GM21619 (cell line): ENCODE measurements at regions not wholly inside any gene's neighbourhood (a gene's known extent, or its start where the extent isn't known, plus 50 kb on each side); places are given as distances from the start of the nearest gene placed in this dataset.
"Not testable (repeated sequence)": the region's sequence is repeated elsewhere in the genome, so short reads cannot be mapped to it uniquely, and the experiment has no call there.

Source experiments
- ATAC-seq: cut with Tn5 transposase; IDR thresholded peaks from one replicate; pipeline ENCODE4 v1.9.1; 2021; ENCODE audit not compliant: unreplicated experiment

DNA sequence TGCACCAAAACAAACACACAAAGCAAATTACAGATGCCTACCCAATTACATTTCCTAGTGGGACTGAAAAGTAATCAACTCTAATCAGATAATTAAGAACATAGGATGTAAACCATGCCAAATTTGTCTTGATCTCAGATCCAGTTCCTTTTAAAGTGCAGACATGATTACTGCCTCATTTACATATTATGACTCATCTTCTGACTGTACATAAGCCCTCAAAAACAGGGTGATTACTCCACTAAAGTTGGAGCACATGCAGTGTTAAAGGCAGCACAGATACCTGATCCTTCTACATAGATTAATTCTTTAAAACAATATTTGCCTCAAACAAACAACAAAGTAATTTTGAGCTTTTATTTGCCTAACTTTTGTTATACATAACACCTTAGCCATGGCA is 337.2 kb downstream of the RPS29 start:
- no peak for ATAC-seq

DNA sequence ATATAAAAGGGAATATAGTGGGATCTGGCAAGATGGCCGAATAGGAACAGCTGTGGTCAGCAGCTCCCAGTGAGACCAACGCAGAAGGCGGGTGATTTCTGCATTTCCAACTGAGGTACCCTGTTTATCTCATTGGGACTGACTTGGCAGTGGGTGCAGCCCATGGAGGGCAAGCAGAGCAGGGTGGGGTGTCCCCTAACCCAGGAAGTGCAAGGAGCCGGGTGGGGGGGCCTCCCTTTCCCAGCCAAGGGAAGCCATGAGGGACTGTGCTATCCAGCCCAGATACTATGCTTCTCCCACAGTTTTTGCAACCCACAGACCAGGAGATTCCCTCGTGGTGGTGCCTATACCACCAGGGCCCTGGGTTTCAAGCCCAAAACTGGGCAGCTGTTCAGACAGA is 342.4 kb downstream of the RPS29 start:
- ATAC-seq, result not testable (repeated sequence)

GRCh38 chr14:49240383-49240782 is 345.8 kb downstream of the RPS29 start:
- ATAC-seq, result no peak

DNA sequence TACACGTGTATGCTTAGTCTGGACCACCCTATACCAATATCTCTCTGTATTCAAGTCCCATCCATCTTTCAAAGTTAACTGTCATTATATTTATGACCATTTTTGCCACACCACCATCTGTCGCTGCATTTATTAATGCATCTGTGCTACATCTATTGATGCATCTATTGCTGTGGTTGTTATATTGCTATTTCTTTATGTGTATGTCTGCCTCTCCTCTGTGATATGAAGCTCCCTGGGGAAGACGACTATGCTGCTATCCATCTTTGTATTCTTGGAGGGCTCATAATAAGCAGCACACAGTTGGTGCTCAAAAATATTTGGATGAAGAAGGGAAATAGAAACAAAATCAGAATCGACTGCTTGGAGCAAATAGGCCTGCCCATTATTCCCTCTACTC is 357.6 kb downstream of the RPS29 start:
- ATAC-seq, result no peak

GRCh38 chr14:49221316-49221715 is 364.9 kb downstream of the RPS29 start:
- no peak for ATAC-seq

GRCh38 chr14:49220492-49220891 is 365.7 kb downstream of the RPS29 start:
- no peak for ATAC-seq

- ATAC-seq, result no peak
Measured at GRCh38 chr14:49218436-49219092, 367.6 kb downstream of the RPS29 start.

- ATAC-seq, result no peak
Measured at GRCh38 chr14:49212721-49213120, 373.5 kb downstream of the RPS29 start.

- ATAC-seq, result no peak
Measured at GRCh38 chr14:49209416-49209815, 376.8 kb downstream of the RPS29 start.

DNA sequence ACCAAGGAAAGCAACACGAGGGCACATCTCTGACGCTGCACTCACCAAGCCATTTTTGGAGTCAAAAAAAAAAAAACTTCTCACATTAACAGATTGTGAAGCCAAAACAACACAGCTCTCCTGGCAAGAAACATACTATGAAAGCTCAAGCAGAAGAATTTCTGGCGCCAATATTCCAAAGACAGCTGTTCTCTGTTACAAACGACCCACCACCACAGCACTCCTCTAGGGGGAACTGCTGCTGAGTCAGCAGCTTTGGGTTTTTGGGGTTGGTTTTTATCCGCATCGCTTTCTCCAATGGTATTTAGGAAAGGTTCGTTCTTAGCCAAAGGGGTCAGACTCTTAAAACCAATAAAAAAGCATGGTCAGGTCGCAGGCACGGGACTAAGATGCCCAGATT is 379.4 kb downstream of the RPS29 start:
- no peak for ATAC-seq

- ATAC-seq, result no peak
Measured at GRCh38 chr14:49203676-49204075, 382.5 kb downstream of the RPS29 start.

DNA sequence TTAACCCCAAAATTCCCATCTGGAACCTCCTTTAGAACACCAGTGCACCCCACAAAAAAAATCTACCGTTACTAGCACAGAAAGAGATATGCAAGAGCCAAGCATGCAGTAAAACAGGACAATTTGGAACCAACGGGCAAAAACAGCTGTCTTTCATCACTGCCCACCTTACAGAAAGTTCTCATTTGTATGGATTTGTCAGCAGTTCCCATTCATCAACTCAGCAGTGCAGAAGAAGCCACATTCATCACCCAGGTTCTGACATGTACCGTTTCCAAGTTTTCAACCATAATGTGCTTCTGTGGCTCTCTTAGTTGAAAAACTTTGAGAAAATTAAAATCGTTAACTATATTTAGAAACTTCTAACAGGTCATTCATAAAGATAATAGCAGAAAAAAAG is 387.0 kb downstream of the RPS29 start:
- ATAC-seq, result no peak

GRCh38 chr14:49196327-49196726 is 389.9 kb downstream of the RPS29 start:
- ATAC-seq, result no peak

DNA sequence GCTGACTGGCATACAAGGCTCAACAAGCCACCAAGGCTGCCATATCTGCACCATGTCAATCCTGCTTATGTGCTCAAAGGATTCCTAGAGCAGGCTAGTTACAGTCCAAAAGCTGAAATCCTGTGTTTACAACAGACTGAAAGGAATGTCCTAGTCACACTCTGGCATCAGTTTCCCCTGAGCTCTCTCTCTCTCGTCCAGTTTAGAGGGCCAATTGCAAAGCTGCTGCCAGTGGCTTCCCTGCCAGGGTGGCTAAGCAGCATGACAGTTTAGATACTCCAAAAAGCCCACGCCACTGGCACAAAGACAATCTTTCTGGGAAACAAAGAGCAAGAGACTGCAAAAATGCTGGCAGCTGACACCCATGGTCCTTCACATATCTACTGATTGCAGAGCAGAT is 392.1 kb downstream of the RPS29 start:
- ATAC-seq, result no peak

DNA sequence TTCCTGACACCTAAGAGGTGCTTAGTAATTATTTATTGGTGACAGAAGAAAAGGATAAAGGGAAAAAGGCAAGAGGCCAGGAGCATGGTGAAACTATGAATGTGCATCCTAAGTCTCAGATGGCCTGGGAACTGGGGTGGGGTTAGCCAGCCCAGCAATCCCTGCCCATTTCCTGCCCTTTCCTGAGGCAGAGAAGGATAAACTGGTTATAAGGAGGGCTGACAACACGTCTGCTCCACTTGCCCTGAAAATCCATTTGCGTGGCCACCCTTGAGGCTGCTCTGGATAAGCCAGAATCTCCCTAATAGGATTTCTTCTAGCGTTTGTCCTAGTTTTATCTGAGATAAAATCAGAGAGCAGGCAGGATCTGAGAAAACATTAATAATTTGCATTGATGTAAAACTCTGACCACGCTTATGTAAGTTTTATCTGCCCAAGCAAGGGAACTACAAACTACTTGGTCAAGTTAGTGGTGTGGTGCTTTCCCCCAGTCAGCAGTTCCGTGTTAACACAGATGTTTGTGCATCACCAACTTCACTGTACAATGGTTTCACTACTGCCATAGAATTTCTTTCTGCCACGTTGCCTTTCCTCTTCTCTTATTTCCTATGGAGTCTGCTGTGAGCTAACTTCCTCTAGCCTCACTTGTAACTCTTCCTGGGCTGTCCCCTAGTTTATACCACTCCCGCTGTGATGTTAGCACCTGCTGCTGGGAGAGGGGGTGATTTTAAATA is 392.7 kb downstream of the RPS29 start:
- ATAC-seq, result peak; percentile 96

DNA sequence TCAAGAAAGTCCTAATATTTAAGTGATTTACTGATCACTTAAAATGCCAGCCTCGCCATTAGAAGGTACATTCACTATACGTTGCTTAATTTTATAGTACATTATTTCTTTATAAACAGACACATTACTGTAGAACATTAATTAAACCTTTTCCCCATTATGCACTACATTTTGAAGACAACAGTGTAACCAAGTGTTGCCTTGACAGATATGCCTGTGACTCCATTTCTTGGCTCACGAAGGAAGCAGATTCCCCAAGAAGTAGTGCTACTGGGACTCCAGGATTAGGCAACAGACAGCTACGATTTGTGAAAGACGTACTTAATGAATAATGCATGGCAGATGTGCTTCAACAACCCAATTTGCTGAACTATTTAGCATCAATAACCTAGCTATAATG is 394.8 kb downstream of the RPS29 start:
- ATAC-seq, result no peak

- no peak for ATAC-seq
Measured at GRCh38 chr14:49189375-49189774, 396.8 kb downstream of the RPS29 start.

GRCh38 chr14:49187799-49188198 is 398.4 kb downstream of the RPS29 start:
- ATAC-seq, result no peak

- ATAC-seq, result peak; percentile 99
Measured at GRCh38 chr14:49173765-49174373, 412.3 kb downstream of the RPS29 start.

GRCh38 chr14:49164074-49164473 is 422.1 kb downstream of the RPS29 start:
- ATAC-seq, result no peak

GRCh38 chr14:49160983-49161382 is 425.2 kb downstream of the RPS29 start:
- no peak for ATAC-seq

GRCh38 chr14:49159081-49159480 is 427.1 kb downstream of the RPS29 start:
- ATAC-seq, result no peak
